A673 (cell line): ENCODE measurements at regions not wholly inside any gene's neighbourhood (a gene's known extent, or its start where the extent isn't known, plus 50 kb on each side); places are given as distances from the start of the nearest gene placed in this dataset.

Source experiments
- EZH2 ChIP-seq: fragments of 200-600 bp; sonication (generic); IDR thresholded peaks from 2 replicates; pipeline ENCODE4 v1.6.1; 2017; ENCODE audit warnings: borderline replicate concordance, low read depth, mild to moderate bottlenecking, mixed read lengths, antibody characterized with exemption, low read length; ENCODE audit not compliant: poor library complexity, severe bottlenecking
- TF ChIP-seq, protein P1 (sequence below): fragments of 300-800, 200-600 bp; sonication (generic); conservative IDR thresholded peaks from 2 replicates; pipeline ENCODE4 v1.5.1; 2017; ENCODE audit warnings: low read depth, mild to moderate bottlenecking, antibody characterized with exemption, low read length, moderate library complexity, mixed read lengths

GRCh38 chr13:106029676-106030290, 505.7 kb downstream of the EFNB2 start:
- TF ChIP-seq, protein P1, sequence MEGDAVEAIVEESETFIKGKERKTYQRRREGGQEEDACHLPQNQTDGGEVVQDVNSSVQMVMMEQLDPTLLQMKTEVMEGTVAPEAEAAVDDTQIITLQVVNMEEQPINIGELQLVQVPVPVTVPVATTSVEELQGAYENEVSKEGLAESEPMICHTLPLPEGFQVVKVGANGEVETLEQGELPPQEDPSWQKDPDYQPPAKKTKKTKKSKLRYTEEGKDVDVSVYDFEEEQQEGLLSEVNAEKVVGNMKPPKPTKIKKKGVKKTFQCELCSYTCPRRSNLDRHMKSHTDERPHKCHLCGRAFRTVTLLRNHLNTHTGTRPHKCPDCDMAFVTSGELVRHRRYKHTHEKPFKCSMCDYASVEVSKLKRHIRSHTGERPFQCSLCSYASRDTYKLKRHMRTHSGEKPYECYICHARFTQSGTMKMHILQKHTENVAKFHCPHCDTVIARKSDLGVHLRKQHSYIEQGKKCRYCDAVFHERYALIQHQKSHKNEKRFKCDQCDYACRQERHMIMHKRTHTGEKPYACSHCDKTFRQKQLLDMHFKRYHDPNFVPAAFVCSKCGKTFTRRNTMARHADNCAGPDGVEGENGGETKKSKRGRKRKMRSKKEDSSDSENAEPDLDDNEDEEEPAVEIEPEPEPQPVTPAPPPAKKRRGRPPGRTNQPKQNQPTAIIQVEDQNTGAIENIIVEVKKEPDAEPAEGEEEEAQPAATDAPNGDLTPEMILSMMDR: no peak
- no peak for TF ChIP-seq EZH2
